IMR-90 (cell line): ENCODE measurements at regions not wholly inside any gene's neighbourhood (a gene's known extent, or its start where the extent isn't known, plus 50 kb on each side); places are given as distances from the start of the nearest gene placed in this dataset.

ENCODE experiments used
- ATAC-seq: fragments of 200-7000 bp; cut with Tn5 transposase; 2 replicates; pipeline ENCODE4 v1.9.1; 2020; ENCODE audit warnings: low read depth, mild to moderate bottlenecking, moderate library complexity
- BruUV-seq: library from RNA; stranded (reverse); fragments of 400-500 nt; replicated peaks from 2 replicates; lab custom pipeline; 2021; lab: Mats Ljungman, UMichigan
- CTCF ChIA-PET: fragments of 300-600 bp; formaldehyde crosslinking; extraction: SDS; loops from one replicate; lab custom pipeline; 2021; ENCODE audit warnings: antibody characterized with exemption; lab: Yijun Ruan, JAX
- POLR2A ChIA-PET: fragments of 300-600 bp; sonication (Branson Sonifier 250); formaldehyde crosslinking; loops from one replicate; lab custom pipeline; 2022; ENCODE audit warnings: antibody characterized with exemption; ENCODE audit not compliant: unreplicated experiment; lab: Charles Lee
- DNase-seq: peaks from one replicate; pipeline ENCODE4 v3.0.0; 2013
- H2AFZ ChIP-seq: replicated peaks from 2 replicates; pipeline ENCODE3; 2013; ENCODE audit warnings: low read length, mild to moderate bottlenecking; ENCODE audit not compliant: poor library complexity
- H2AK5ac ChIP-seq: 2 replicates; pipeline ENCODE4 v1.6.1; 2013; ENCODE audit warnings: low read depth, low read length, inconsistent platforms
- H2AK9ac ChIP-seq: replicated peaks from 2 replicates; pipeline ENCODE3; 2013; ENCODE audit warnings: mild to moderate bottlenecking, low read depth, low read length, moderate library complexity; ENCODE audit not compliant: poor library complexity
- H2BK120ac ChIP-seq: 2 replicates; pipeline ENCODE4 v1.6.1; 2013; ENCODE audit warnings: low read depth, low read length, inconsistent platforms
- H2BK15ac ChIP-seq: 3 replicates; pipeline ENCODE4 v1.6.1; 2013; ENCODE audit warnings: low read depth, low read length, inconsistent platforms
- H2BK20ac ChIP-seq: 2 replicates; pipeline ENCODE4 v1.6.1; 2013; ENCODE audit warnings: low read depth, mild to moderate bottlenecking, inconsistent platforms, low read length, moderate library complexity
- H2BK5ac ChIP-seq: 2 replicates; pipeline ENCODE4 v1.6.1; 2013; ENCODE audit warnings: mild to moderate bottlenecking, low read depth, low read length, inconsistent platforms; ENCODE audit not compliant: poor library complexity, severe bottlenecking
- H3K14ac ChIP-seq: replicated peaks from 2 replicates; pipeline ENCODE4 v1.6.1; 2013; ENCODE audit warnings: low read depth, low read length, inconsistent platforms
- H3K18ac ChIP-seq: 2 replicates; pipeline ENCODE4 v1.6.1; 2013; ENCODE audit warnings: low read depth, low read length, control low read depth
- H3K23ac ChIP-seq: 2 replicates; pipeline ENCODE4 v1.6.1; 2013; ENCODE audit warnings: low read depth, low read length, inconsistent platforms
- H3K27ac ChIP-seq: 2 replicates; pipeline ENCODE4 v1.5.1; 2013; ENCODE audit warnings: mild to moderate bottlenecking, control low read depth, low read length; ENCODE audit not compliant: insufficient read depth
- H3K27me3 ChIP-seq: 2 replicates; pipeline ENCODE4 v1.6.1; 2013; ENCODE audit warnings: low read length; ENCODE audit not compliant: control insufficient read depth, insufficient read depth
- H3K36me3 ChIP-seq: 2 replicates; pipeline ENCODE4 v1.6.1; 2013; ENCODE audit warnings: low read length, mixed read lengths; ENCODE audit not compliant: control insufficient read depth, insufficient read depth
- H3K4ac ChIP-seq: 2 replicates; pipeline ENCODE4 v1.6.1; 2013; ENCODE audit warnings: low read depth, low read length, inconsistent platforms
- H3K4me1 ChIP-seq: 2 replicates; pipeline ENCODE4 v1.6.1; 2013; ENCODE audit warnings: low read length, mixed read lengths; ENCODE audit not compliant: control insufficient read depth, insufficient read depth
- H3K4me2 ChIP-seq: 2 replicates; pipeline ENCODE4 v1.6.1; 2013; ENCODE audit warnings: low read depth, mild to moderate bottlenecking, control low read depth, low read length, moderate library complexity
- H3K4me3 ChIP-seq: 2 replicates; pipeline ENCODE4 v1.5.1; 2013; ENCODE audit warnings: low read depth, mild to moderate bottlenecking, control low read depth, low read length, moderate library complexity; ENCODE audit not compliant: insufficient read depth
- H3K56ac ChIP-seq: 2 replicates; pipeline ENCODE4 v1.6.1; 2013; ENCODE audit warnings: low read length, inconsistent platforms; ENCODE audit not compliant: insufficient read depth; ENCODE audit errors: extremely low read depth
- H3K79me1 ChIP-seq, 2 experiments: 2 replicates each; pipeline ENCODE4 v1.6.1; 2013; ENCODE audit warnings: low read length in 2 of 2, inconsistent platforms in 1 of 2, low read depth in 1 of 2
- H3K9ac ChIP-seq: 2 replicates; pipeline ENCODE4 v1.6.1; 2013; ENCODE audit warnings: low read depth, low read length, control low read depth
- H3K9me1 ChIP-seq: 2 replicates; pipeline ENCODE4 v1.6.1; 2013; ENCODE audit warnings: low read length, inconsistent platforms; ENCODE audit not compliant: insufficient read depth
- H3K9me3 ChIP-seq: 2 replicates; pipeline ENCODE4 v1.6.1; 2013; ENCODE audit warnings: low read length; ENCODE audit not compliant: control insufficient read depth, insufficient read depth
- H4K20me1 ChIP-seq: 2 replicates; pipeline ENCODE4 v1.6.1; 2013; ENCODE audit warnings: low read length, inconsistent platforms; ENCODE audit not compliant: insufficient read depth
- H4K5ac ChIP-seq: 2 replicates; pipeline ENCODE4 v1.6.1; 2013; ENCODE audit warnings: mild to moderate bottlenecking, low read depth, low read length, control low read depth
- H4K8ac ChIP-seq, 2 experiments: 2 replicates each; pipeline ENCODE4 v1.6.1; 2013; ENCODE audit warnings: low read depth in 2 of 2, low read length in 2 of 2, control low read depth in 1 of 2, inconsistent platforms in 1 of 2
- H4K91ac ChIP-seq: 2 replicates; pipeline ENCODE4 v1.6.1; 2013; ENCODE audit warnings: low read depth, low read length, inconsistent platforms; ENCODE audit not compliant: insufficient read depth
- BHLHE40 ChIP-seq: fragments of 150-350 bp; IDR thresholded peaks from 2 replicates; pipeline ENCODE4 v1.6.1; 2016; ENCODE audit warnings: mild to moderate bottlenecking, low read depth, low read length
- CHD1 ChIP-seq: IDR thresholded peaks from 2 replicates; pipeline ENCODE4 v1.6.1; 2012; ENCODE audit warnings: low read depth, low read length, improper control_type of control experiment
- ELK1 ChIP-seq: fragments of 150-350 bp; IDR thresholded peaks from 2 replicates; pipeline ENCODE4 v1.6.1; 2016; ENCODE audit warnings: low read depth, mild to moderate bottlenecking, low read length, moderate library complexity, borderline replicate concordance
- FOS ChIP-seq: fragments of 150-350 bp; IDR thresholded peaks from 2 replicates; pipeline ENCODE4 v1.6.1; 2016; ENCODE audit warnings: low read depth, low read length
- MAFK ChIP-seq: IDR thresholded peaks from 2 replicates; pipeline ENCODE4 v1.6.1; 2012; ENCODE audit warnings: low read depth, low read length, improper control_type of control experiment
- MAZ ChIP-seq: IDR thresholded peaks from 2 replicates; pipeline ENCODE4 v1.6.1; 2012; ENCODE audit warnings: low read depth, mild to moderate bottlenecking, low read length, improper control_type of control experiment, moderate library complexity, borderline replicate concordance
- MXI1 ChIP-seq: IDR thresholded peaks from 2 replicates; pipeline ENCODE4 v1.6.1; 2012; ENCODE audit warnings: low read depth, mild to moderate bottlenecking, low read length, moderate library complexity, borderline replicate concordance
- NFE2L2 ChIP-seq: fragments of 150-350 bp; IDR thresholded peaks from 2 replicates; pipeline ENCODE4 v1.6.1; 2016; ENCODE audit warnings: low read depth, mild to moderate bottlenecking, low read length
- POLR2A ChIP-seq: IDR thresholded peaks from 2 replicates; pipeline ENCODE4 v1.6.1; 2012; ENCODE audit warnings: mild to moderate bottlenecking, low read depth, low read length
- RCOR1 ChIP-seq: IDR thresholded peaks from 2 replicates; pipeline ENCODE4 v1.6.1; 2012; ENCODE audit warnings: mild to moderate bottlenecking, low read length, improper control_type of control experiment; ENCODE audit not compliant: insufficient replicate concordance
- RFX5 ChIP-seq: IDR thresholded peaks from 2 replicates; pipeline ENCODE4 v1.8.0; 2012; ENCODE audit warnings: low read depth, mild to moderate bottlenecking, low read length, moderate library complexity
- SMC3 ChIP-seq: fragments of 150-350 bp; IDR thresholded peaks from 2 replicates; pipeline ENCODE4 v1.6.1; 2016; ENCODE audit warnings: low read depth, mild to moderate bottlenecking, antibody characterized with exemption, low read length, moderate library complexity
- USF2 ChIP-seq: fragments of 150-350 bp; IDR thresholded peaks from 2 replicates; pipeline ENCODE4 v1.6.1; 2017; ENCODE audit warnings: mild to moderate bottlenecking, antibody characterized with exemption, low read length, low read depth
- WGBS, 2 experiments: methylation state at CpG; one replicate each; pipeline versions ENCODE4 v1.1.5 to v1.1.7; 2013; ENCODE audit warnings: missing lambda C conversion rate in 2 of 2; ENCODE audit not compliant: insufficient read length in 1 of 2; ENCODE audit errors: extremely low coverage in 2 of 2; 5-methylcytosine and 5-hydroxymethylcytosine counted together
- dilution Hi-C: fragments of 300-500 bp; cut with HindIII; formaldehyde crosslinking; loops from one replicate; pipeline ENCODE4 v1.14.3; 2018; ENCODE audit warnings: low sequenced_read_pairs; ENCODE audit not compliant: unreplicated experiment
- in situ Hi-C: fragments of 300-500 bp; cut with MboI; formaldehyde crosslinking; loops from 3 replicates; pipeline ENCODE4 v1.14.3; 2019; ENCODE audit warnings: low sequenced_read_pairs, inconsistent platforms, mixed read lengths
- intact Hi-C: fragments of 100-400 bp; cut with micrococcal nuclease; formaldehyde crosslinking; loops from 2 replicates; pipeline ENCODE4 v1.10.0; 2022
- TF ChIP-seq, protein P1 (sequence below): conservative IDR thresholded peaks from 2 replicates; pipeline ENCODE4 v1.5.1; 2012; ENCODE audit warnings: mild to moderate bottlenecking, low read depth, low read length, improper control_type of control experiment

- H3K4me2 ChIP-seq = no peak overlapping the region
- BruUV-seq = no TSS peak
- no peak overlapping the region for H4K5ac ChIP-seq
- no peak overlapping the region for H2BK15ac ChIP-seq
- no peak overlapping the region for H3K27ac ChIP-seq
- H2AFZ ChIP-seq = no peak overlapping the region
- no peaks in the 10 kb centered on the region for H3K36me3 ChIP-seq
- no peak overlapping the region for H3K56ac ChIP-seq
- no peaks in the 10 kb centered on the region for H3K9me1 ChIP-seq
- no peak overlapping the region for H4K91ac ChIP-seq
- ChIA-PET POLR2A (no interaction called here), CTCF (no interaction called here)
- no peaks in the 10 kb centered on the region for H4K20me1 ChIP-seq
- no peaks in the 10 kb centered on the region for H3K4me1 ChIP-seq
- H3K18ac ChIP-seq = no peak overlapping the region
- H2AK9ac ChIP-seq = no peak overlapping the region
- H3K9me3 ChIP-seq = peaks cover 2% of the 10 kb centered on the region
- H3K23ac ChIP-seq = no peak overlapping the region
- H3K9ac ChIP-seq = no peak overlapping the region
- no CpG with 5 or more reads among the region's 1 CpG for WGBS, 2 experiments
- ATAC-seq (no peak), DNase-seq (no peak)
- no peak overlapping the region for H2BK120ac ChIP-seq
- no peak overlapping the region for H3K4ac ChIP-seq
- H3K79me1 ChIP-seq = no peaks in the 10 kb centered on the region
- H3K14ac ChIP-seq = no peak overlapping the region
- in situ Hi-C loops (no loop called here), intact Hi-C loops (no loop called here), dilution Hi-C loops (no loop called here)
- TF ChIP-seq USF2 (no peak), MXI1 (no peak), ELK1 (no peak), RCOR1 (no peak), FOS (no peak), SMC3 (no peak), MAFK (no peak), CHD1 (no peak), POLR2A (no peak), NFE2L2 (no peak), MAZ (no peak), RFX5 (no peak), BHLHE40 (no peak)
- TF ChIP-seq, protein P1, sequence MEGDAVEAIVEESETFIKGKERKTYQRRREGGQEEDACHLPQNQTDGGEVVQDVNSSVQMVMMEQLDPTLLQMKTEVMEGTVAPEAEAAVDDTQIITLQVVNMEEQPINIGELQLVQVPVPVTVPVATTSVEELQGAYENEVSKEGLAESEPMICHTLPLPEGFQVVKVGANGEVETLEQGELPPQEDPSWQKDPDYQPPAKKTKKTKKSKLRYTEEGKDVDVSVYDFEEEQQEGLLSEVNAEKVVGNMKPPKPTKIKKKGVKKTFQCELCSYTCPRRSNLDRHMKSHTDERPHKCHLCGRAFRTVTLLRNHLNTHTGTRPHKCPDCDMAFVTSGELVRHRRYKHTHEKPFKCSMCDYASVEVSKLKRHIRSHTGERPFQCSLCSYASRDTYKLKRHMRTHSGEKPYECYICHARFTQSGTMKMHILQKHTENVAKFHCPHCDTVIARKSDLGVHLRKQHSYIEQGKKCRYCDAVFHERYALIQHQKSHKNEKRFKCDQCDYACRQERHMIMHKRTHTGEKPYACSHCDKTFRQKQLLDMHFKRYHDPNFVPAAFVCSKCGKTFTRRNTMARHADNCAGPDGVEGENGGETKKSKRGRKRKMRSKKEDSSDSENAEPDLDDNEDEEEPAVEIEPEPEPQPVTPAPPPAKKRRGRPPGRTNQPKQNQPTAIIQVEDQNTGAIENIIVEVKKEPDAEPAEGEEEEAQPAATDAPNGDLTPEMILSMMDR = no peak
- H3K4me3 ChIP-seq = no peak overlapping the region
- no peak overlapping the region for H2AK5ac ChIP-seq
- no peak overlapping the region for H4K8ac ChIP-seq
- H2BK20ac ChIP-seq = no peak overlapping the region
- no peak overlapping the region for H2BK5ac ChIP-seq
- H3K27me3 ChIP-seq = no peaks in the 10 kb centered on the region
Observed at GRCh38 chr2:211258646-211259335, 702.4 kb downstream of the CPS1 start.
